Prostate gland (tissue), 2 donors: ENCODE measurements at regions not wholly inside any gene's neighbourhood (a gene's known extent, or its start where the extent isn't known, plus 50 kb on each side); places are given as distances from the start of the nearest gene placed in this dataset.

Experiments
- POLR2A ChIP-seq: fragments of 450-650 bp; IDR thresholded peaks from one replicate; pipeline ENCODE4 v1.6.1; 2016; ENCODE audit warnings: antibody characterized with exemption, mild to moderate bottlenecking
- TF ChIP-seq, protein P1 (sequence below), 4 experiments: fragments of 200-600 bp in 2 of 4; fragments of 450-650 bp in 2 of 4; sonication (generic) in 2 of 4; IDR thresholded peaks; 1 replicate in 3 of 4; 2 replicates in 1 of 4; pipeline ENCODE4 v1.5.1; 2016 to 2019; ENCODE audit warnings: antibody characterized with exemption in 4 of 4, mild to moderate bottlenecking in 2 of 4, moderate library complexity in 2 of 4

DNA sequence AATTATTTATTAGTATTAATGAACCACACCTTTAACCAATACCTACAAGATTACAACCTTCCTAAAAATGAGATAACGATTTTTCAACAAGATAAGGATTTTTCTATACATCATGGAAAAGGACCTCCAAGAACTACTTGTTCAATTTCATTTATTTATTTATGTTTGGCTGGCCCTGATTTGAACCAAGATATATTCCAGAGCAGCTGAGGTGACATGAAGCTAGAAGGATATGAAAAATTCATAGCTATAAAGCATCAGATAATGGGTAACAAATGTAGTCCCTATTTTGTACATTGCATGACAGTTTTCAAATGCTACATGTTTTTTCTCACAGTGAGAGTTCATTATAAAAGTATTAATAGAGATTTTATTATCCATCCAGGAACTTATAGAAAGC, 798.5 kb upstream of the ARRDC3 start:
- TF ChIP-seq, protein P1, sequence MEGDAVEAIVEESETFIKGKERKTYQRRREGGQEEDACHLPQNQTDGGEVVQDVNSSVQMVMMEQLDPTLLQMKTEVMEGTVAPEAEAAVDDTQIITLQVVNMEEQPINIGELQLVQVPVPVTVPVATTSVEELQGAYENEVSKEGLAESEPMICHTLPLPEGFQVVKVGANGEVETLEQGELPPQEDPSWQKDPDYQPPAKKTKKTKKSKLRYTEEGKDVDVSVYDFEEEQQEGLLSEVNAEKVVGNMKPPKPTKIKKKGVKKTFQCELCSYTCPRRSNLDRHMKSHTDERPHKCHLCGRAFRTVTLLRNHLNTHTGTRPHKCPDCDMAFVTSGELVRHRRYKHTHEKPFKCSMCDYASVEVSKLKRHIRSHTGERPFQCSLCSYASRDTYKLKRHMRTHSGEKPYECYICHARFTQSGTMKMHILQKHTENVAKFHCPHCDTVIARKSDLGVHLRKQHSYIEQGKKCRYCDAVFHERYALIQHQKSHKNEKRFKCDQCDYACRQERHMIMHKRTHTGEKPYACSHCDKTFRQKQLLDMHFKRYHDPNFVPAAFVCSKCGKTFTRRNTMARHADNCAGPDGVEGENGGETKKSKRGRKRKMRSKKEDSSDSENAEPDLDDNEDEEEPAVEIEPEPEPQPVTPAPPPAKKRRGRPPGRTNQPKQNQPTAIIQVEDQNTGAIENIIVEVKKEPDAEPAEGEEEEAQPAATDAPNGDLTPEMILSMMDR (IDR thresholded peaks at IDR 0.05): no peak
- TF ChIP-seq POLR2A: no peak
